GM12873 (cell line): ENCODE measurements at regions not wholly inside any gene's neighbourhood (a gene's known extent, or its start where the extent isn't known, plus 50 kb on each side); places are given as distances from the start of the nearest gene placed in this dataset.

Experiments
- CTCF ChIP-seq: IDR thresholded peaks from 2 replicates; pipeline ENCODE4 v1.5.1; 2012; ENCODE audit warnings: low read depth, mild to moderate bottlenecking, moderate library complexity, low read length, control low read depth; ENCODE audit not compliant: insufficient read depth; ENCODE audit errors: missing control alignments

- no peak for TF ChIP-seq CTCF
These were observed 332.3 kb downstream of the SHQ1 start for GRCh38 chr3:72515941-72516340.

- no peak for TF ChIP-seq CTCF
These were observed 333.0 kb downstream of the SHQ1 start for GRCh38 chr3:72515281-72515680.

GRCh38 chr3:72510247-72510646, 338.0 kb downstream of the SHQ1 start:
- TF ChIP-seq CTCF = no peak

GRCh38 chr3:72505539-72506405, 342.5 kb downstream of the SHQ1 start:
- TF ChIP-seq CTCF = no peak

- TF ChIP-seq CTCF = no peak
These were observed 352.1 kb downstream of the SHQ1 start for GRCh38 chr3:72496051-72496670.

GRCh38 chr3:72494626-72495025, 353.6 kb downstream of the SHQ1 start:
- TF ChIP-seq CTCF = no peak

- no peak for TF ChIP-seq CTCF
These were observed 354.1 kb downstream of the SHQ1 start for GRCh38 chr3:72494130-72494529.
